Astrocyte of the cerebellum (primary cell): ENCODE measurements at regions not wholly inside any gene's neighbourhood (a gene's known extent, or its start where the extent isn't known, plus 50 kb on each side); places are given as distances from the start of the nearest gene placed in this dataset.
"Not testable (repeated sequence)": the region's sequence is repeated elsewhere in the genome, so short reads cannot be mapped to it uniquely, and the experiment has no call there.

Experiments used
- DNase-seq: peaks from one replicate; pipeline ENCODE4 v3.0.0-alpha.2; 2011; ENCODE audit warnings: low read depth
- H3K4me3 ChIP-seq: 2 replicates; pipeline ENCODE4 v1.5.1; 2011; ENCODE audit warnings: mild to moderate bottlenecking, low read depth, low read length, moderate library complexity
- CTCF ChIP-seq: IDR thresholded peaks from 2 replicates; pipeline ENCODE4 v1.5.1; 2012; ENCODE audit warnings: low read length, low read depth, moderate library complexity, mild to moderate bottlenecking; ENCODE audit errors: missing control alignments
- in situ Hi-C: cut with HindIII; loops from 2 replicates; pipeline ENCODE4 v1.10.0; 2017; ENCODE audit warnings: low sequenced_read_pairs

- H3K4me3 ChIP-seq = no peak overlapping the region
- in situ Hi-C loops = no loop called here
- DNase-seq = no peak
- TF ChIP-seq CTCF = no peak
Observed at GRCh38 chr18:65608471-65608870, 142.3 kb upstream of the CDH7 start.

DNA sequence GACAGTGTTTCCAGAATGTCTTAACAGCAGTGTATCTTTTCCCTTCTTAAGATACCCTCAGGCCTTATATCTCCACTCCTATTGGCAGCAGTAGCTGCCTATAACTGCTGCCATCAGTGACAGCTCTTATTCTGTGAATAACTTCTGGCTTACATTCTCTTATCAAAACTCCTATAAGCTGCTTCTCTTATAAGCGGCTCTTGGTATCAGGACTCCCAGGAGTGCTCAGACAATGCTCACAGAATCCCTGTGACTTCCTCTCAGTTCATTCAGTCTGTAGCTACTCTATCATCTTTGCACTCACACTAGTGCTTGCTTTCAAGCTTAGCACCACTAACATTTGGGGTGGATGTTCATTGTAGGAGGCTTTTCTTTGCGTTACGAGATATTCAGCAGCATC lies 143.7 kb upstream of the CDH7 start:
- H3K4me3 ChIP-seq = no peak overlapping the region
- in situ Hi-C loops = no loop called here
- no peak for DNase-seq
- no peak for TF ChIP-seq CTCF

DNA sequence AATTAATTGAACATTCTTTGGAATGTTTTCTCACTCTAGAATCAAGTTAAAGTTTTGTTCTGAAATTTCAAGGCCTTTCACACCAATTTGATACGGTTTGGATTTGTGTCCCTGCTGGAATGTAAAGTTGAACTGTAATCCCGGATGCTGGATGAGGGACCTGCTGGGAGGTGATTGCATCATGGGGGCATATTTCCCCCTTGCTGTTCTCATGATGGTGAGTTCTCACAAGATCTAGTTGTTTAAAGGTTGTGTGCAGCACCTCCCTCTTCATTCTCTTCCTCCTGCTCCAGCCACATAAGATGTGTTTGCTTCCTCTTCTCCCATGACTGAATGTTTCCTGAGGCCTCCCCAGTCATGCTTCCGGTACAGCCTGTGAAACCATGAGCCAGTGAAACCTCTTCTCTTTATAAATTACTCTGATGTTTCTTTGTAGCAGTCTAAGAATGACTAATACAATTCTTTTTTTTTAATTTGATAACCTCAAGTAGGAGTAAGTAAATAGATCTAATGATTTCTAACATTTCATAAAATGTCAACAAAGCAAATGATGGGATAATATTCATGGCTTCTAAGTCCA lies 144.2 kb upstream of the CDH7 start:
- no peak for TF ChIP-seq CTCF
- DNase-seq = no peak
- no peak overlapping the region for H3K4me3 ChIP-seq
- in situ Hi-C loops = no loop called here

DNA sequence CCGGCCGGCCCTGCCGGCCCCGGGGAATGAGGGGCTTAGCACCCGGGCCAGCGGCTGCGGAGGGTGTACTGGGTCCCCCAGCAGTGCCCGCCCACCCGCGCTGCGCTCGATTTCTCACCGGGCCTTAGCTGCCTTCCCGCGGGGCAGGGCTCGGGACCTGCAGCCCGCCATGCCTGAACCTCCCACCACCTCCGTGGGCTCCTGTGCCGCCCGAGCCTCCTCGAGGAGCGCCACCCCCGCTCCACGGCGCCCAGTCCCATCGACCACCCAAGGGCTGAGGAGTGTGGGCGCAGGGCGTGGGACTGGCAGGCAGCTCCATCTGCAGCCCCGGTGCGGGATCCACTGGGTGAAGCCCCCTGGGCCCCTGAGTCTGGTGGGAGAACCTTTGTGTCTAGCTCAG lies 145.5 kb upstream of the CDH7 start:
- DNase-seq, H3K4me3 ChIP-seq, in situ Hi-C loops: not testable (repeated sequence)

DNA sequence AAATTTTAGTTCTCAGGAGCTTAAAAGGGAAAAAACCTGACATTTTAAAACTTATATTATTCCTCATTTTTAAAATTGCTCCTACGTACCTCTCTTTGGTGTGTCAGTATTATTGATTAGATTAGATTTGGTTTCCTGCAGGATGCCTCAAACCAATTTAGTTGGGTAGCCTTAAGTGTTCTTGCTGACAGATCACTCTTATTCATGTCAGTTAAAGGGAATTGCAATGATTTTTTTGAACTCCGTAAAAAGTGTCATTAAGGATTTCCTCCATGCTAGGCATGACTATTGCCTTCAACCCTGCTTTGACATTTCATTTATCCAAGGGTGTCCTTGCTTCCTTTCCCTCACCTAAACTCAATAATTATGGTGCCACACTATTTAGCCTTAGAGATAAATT lies 149.0 kb upstream of the CDH7 start:
- H3K4me3 ChIP-seq = no peak overlapping the region
- DNase-seq = no peak
- TF ChIP-seq CTCF = no peak
- in situ Hi-C loops = no loop called here

DNA sequence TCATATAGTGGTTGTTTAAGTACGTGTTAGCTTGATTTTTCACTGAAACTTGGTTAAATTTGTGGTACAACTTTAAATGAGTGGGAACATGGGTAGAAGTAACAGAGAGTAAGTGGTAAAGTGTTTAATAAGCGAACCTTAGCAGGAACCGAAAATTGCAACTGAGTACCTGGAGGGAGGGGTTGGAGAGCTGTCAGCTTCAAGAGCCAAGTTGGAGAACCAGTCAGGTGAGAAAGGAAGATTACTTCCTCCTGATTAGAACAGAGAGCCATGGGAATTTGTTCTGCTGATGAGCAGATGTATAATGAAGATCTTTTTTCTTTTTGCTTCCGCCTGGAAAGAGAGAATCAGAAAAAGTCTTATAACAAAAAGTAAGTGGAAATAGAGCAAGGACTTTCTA lies 158.4 kb upstream of the CDH7 start:
- TF ChIP-seq CTCF = no peak
- in situ Hi-C loops = no loop called here
- H3K4me3 ChIP-seq = no peak overlapping the region
- no peak for DNase-seq

DNA sequence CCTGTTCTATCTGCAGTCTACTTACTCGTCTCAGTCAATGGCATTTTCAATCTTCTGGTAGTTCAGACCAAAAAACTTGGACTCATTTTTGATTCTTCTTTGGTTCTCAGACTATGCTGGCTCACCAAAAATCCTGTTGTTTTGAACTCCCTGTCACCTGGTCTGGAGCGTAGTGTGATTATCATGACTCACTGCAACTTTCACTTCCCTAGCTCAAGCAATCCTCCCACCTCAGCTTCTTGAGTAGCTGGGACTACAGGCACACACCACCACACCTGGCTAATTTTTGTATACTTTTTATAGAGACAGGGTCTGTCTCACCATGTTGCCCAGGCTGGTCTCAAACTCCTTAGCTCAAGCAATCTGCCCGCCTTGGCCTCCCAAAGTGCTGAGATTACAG lies 163.3 kb upstream of the CDH7 start:
- in situ Hi-C loops = no loop called here
- DNase-seq = no peak
- no peak for TF ChIP-seq CTCF

GRCh38 chr18:65582094-65582493 lies 168.7 kb upstream of the CDH7 start:
- H3K4me3 ChIP-seq, DNase-seq, in situ Hi-C loops: not testable (repeated sequence)

More for the DNA sequence above, 163.3 kb upstream of the CDH7 start:
- H3K4me3 ChIP-seq = no peak overlapping the region
